ENCODE measurements at regions not wholly inside any gene's neighbourhood (a gene's known extent, or its start where the extent isn't known, plus 50 kb on each side); places are given as distances from the start of the nearest gene placed in this dataset.

DNA sequence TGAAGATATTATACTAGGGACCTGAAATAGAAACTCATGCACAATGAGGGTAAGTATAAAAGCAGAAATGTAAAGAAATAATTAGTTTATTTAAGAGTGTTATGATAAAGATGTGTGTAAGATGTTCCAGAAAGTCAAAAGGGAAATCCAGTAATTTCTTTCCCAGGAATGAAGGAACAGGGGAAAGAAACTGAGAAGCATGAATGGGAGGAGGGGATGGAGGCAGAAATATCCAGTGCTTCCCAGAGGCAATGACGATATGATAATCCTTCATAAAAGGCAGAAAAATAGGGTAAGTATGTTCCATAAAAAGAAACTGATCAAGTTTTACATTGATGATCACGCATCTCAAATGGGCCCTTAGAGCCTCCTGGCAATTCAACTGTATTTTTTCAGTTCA lies 120.7 kb upstream of the LPAR1 start:
- TF ChIP-seq, protein P1, sequence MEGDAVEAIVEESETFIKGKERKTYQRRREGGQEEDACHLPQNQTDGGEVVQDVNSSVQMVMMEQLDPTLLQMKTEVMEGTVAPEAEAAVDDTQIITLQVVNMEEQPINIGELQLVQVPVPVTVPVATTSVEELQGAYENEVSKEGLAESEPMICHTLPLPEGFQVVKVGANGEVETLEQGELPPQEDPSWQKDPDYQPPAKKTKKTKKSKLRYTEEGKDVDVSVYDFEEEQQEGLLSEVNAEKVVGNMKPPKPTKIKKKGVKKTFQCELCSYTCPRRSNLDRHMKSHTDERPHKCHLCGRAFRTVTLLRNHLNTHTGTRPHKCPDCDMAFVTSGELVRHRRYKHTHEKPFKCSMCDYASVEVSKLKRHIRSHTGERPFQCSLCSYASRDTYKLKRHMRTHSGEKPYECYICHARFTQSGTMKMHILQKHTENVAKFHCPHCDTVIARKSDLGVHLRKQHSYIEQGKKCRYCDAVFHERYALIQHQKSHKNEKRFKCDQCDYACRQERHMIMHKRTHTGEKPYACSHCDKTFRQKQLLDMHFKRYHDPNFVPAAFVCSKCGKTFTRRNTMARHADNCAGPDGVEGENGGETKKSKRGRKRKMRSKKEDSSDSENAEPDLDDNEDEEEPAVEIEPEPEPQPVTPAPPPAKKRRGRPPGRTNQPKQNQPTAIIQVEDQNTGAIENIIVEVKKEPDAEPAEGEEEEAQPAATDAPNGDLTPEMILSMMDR (IDR thresholded peaks at IDR 0.05): no peak
- no peak for TF ChIP-seq POLR2A (IDR thresholded peaks at IDR 0.05)
